ENCODE measurements at regions not wholly inside any gene's neighbourhood (a gene's known extent, or its start where the extent isn't known, plus 50 kb on each side); places are given as distances from the start of the nearest gene placed in this dataset.

DNA sequence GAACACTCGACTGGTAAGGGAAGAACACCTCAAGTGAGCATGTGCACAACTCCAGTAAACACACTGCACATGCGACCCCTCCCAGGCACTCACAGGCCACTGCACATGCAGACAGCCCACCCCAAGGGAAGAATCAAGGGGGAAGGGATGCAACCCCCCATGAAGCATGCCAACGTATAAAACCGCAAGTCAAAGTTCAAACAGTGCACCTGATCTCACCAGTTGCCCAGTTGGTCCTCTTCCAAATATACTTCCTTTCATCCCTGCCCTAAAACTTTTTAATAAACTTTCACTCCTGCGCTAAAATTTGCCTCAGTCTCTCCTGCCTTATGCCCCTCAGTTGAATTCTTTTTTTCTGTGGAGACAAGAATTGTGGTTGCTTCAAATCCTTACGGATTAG is 51.0 kb upstream of the TOM1L1 start:
- Histone ChIP-seq H3K27me3 (no peaks in the 10 kb centered on the region), H3K36me3 (no peaks in the 10 kb centered on the region), H3K27ac (no peak overlapping the region), H3K9me3 (no peaks in the 10 kb centered on the region), H3K4me1 (ENCODE audit: insufficient read depth) (no peaks in the 10 kb centered on the region), H3K4me3 (no peak overlapping the region)
- intact Hi-C loops (cut with DNase I): loop anchor here in 1 of 4 donors (5.0 kb wide), 1 partner anchor 988 kb away; no protein-coding TSS in a partner anchor
- TF ChIP-seq, protein P1, sequence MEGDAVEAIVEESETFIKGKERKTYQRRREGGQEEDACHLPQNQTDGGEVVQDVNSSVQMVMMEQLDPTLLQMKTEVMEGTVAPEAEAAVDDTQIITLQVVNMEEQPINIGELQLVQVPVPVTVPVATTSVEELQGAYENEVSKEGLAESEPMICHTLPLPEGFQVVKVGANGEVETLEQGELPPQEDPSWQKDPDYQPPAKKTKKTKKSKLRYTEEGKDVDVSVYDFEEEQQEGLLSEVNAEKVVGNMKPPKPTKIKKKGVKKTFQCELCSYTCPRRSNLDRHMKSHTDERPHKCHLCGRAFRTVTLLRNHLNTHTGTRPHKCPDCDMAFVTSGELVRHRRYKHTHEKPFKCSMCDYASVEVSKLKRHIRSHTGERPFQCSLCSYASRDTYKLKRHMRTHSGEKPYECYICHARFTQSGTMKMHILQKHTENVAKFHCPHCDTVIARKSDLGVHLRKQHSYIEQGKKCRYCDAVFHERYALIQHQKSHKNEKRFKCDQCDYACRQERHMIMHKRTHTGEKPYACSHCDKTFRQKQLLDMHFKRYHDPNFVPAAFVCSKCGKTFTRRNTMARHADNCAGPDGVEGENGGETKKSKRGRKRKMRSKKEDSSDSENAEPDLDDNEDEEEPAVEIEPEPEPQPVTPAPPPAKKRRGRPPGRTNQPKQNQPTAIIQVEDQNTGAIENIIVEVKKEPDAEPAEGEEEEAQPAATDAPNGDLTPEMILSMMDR (IDR thresholded peaks at IDR 0.05): no peak
- TF ChIP-seq POLR2A (IDR thresholded peaks at IDR 0.05): no peak
- no peak for TF ChIP-seq EP300 (IDR thresholded peaks at IDR 0.05)
- DNase-seq: no peak
- 77 to 86% (median 85%) methylated on average over 6 of the region's 6 CpGs for WGBS, 3 donors
